ENCODE measurements at regions not wholly inside any gene's neighbourhood (a gene's known extent, or its start where the extent isn't known, plus 50 kb on each side); places are given as distances from the start of the nearest gene placed in this dataset.

DNA sequence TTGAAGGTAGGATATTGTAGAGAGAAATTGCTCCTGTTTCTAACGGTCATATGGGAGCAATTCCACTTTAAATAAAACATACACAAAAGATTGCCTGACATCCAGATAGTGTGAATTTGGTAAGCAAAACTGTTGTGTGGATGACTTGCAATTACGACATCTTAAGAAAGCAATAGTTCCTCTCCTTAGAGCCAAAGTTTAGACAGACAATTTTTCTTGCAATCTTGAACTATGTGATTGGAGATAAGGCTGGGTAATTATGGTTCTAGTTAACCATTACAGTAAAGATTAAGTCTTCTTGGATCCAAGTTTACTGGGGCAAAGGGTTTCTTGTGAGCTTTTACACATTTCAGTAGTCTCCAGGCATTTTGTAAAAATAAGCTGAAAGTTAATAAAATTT is 1080.6 kb upstream of the CDH6 start:
- no peak for DNase-seq

DNA sequence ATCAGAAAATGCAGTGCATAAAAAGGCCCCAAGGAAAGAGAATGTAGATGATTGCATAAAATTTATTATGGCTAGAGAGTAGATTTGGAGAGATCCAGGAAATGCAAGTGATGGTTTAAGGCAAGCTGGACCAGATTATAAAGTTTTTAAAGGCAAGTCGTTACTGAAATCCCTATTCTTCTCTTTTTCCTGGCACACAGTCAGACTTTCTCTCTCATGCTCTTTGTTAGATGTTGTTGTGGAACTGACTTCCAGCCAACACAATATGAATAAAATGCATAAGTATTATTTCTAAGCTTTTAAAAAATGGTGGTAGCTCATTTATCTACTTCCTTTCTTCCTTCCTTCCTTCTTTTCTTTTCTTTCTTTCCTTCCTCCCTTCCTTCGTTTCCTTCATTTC is 1085.4 kb upstream of the CDH6 start:
- no peak for DNase-seq

DNA sequence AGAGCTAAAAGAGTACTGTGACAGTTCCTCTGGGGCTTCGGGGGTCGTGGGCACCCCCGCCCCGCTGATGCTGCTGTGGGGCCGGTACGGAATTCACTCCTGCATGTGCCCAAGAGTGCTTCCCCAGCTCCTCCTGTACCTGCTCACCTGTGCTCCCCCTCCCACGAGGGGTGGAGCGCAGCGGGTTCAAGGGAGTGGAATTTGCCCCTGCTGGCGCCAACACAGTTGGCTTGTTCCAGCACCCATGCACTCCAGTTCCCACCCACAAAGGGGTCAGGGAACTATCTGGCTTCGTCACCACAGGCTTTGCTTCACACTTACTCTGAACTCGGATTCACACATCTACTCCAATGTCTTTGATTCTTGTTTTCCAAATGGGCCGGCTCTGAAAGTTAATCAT is 1086.9 kb upstream of the CDH6 start:
- no peak for DNase-seq

DNA sequence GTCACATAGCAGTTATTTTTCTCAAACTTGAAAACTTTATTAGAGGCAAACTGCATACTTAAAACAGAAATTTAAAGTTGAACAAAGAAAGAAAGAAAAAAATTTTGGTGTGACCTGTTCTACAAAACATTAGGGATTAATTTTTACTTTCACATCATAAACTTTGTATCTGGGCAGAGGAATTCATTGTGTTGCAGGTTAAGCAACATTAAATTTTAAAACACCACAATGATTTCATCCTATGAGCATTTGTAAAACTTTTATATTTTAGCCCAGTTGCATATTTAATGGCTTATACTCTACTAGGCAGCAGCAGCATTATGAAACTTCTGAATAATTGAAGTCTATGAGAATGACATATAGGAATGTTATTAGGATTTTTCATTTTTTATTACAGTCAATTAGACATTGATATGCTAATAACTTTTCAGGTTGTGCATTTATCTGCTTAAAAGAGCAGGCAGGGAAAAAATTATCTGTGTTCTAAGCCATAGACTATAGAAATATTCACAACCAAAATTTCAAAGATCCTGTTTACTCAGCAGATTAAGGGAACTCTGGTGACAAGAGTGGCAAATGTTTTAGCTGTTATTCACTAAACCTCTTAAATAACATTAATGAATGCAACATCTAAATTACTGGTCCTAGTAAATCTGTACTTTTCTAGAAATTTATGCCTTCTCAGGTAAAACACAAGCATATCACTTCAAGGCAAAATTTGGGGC is 1088.5 kb upstream of the CDH6 start:
- DNase-seq: no peak

DNA sequence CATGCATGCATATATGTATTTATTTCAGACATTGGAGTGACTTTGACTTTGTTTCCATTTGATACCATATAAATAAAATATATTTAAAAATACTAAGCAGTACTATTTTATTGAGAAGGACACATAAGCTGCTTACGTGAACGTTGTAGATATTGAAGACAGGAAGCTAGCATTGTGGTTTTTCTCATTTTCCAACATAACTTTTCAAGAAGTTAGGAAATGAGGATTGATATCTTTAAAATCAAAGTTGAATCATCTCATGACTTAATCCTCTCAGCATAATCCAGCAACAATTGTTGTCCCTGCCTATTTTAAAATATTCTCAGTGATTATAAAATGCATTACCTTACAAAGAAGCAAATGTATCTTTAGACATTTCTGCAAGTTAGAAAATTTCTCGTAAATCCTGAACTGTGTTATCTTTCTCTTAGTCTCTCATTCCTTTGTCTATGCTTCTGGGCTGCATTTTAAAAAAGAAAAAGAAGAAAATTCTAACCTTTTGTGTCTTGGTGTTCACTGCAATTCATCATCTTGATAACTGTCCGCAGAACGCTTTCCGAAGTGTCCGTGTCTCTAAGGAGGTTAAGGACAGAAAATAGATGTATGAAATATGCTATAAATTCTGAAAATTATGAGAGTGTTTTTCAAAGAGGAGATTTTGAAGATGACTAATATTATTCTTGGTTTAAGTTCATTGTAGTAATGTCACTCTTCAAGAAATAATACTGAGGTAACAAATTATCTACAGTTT is 1089.9 kb upstream of the CDH6 start:
- DNase-seq: no peak

DNA sequence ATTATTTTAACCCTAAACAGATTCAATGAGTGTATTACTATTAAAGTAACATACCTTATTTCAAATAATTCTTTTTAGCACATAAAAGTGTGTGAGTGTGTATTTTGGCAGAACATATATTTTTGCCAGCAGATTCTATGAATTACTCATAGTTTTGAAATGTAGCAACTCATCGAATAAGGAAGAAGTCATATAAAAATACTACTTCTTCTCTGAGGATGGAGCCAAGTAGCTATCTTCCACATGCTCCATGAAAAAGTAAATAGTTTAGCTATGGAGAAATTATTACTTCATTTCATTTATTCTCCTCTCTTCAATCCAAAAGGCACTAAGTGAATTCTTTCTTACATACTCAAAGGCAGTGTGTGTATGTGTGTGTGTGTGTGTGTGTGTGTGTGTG is 1090.4 kb upstream of the CDH6 start:
- DNase-seq: no peak

DNA sequence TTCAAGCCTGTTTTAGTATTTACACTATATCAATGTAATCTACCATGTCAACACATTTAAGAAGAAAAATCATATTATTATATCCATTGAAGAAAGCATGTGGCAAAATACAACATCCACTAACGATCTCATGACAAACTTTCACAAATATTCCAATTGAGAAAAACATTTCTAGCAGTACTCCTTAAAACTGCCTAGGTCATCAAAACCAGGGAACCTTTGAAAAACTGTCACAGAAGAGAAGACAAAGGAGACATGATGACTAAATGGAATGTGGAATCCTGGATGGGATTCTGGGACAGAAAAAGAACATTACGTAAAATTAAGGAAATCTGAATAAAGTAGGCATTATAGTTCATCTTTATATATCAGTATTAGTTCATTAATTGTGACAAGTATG is 1091.3 kb upstream of the CDH6 start:
- no peak for DNase-seq

DNA sequence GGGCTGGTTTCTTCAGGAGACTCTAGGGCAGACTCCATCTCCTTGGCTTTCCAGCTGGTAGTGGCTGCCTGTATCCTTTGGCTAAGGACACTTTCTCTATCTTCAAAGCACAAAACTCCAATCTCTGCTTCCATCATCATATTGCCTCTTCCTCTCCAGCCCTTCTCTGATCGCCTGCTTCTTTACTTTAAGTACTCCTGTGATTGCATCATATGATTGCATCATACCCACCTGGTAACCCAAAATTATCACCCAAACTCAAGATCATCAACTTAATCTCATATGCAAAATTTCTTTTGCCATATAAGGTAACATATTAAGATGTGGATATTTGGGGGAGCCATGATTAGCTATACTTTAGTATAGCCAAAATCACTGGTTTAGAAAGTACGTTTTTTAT is 1092.6 kb upstream of the CDH6 start:
- DNase-seq: no peak

DNA sequence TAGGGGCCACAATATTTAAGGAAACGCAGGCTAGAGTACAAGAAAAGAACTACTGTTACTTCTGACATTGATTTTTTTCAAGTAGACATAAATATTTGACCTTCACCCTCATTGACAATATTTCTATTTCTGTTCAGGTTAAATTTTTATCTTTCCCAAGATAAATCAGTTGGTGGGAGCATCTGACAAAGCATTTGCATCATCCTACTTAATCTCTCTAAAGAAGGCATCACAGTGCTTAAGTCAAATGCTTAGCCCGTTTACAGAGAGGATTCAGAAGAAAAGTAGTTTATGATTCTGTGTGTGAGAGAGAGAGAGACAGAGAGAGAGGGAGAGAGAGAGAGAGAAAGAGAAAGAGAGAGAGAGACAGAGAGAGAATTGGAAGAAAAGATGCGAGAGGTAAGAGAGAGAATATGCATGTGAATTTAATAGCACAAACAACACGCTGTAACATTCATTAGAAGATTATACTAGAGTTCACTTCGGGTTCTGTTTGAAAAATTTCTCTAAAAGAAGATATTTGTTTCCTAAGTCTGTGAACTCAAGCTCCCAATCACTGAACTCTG is 1093.3 kb upstream of the CDH6 start:
- DNase-seq: no peak

DNA sequence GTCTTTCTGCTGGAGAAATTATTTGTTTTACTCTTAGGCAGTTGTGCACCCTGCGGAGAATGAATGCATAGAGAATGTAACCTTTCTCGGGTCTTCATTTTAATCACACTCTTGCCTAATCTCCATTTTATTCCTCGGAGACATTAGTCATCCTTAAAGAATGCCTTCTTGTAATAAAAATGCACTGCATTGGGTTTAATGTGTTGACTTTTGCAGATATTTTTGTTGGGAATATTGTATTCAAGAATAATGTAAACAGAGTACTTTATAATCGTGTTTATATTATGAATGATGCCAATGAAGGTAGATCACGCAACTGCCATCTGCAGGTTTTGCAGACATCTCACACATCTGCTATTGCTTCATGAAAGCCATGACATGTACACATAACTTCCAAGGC is 1093.9 kb upstream of the CDH6 start:
- DNase-seq: no peak

DNA sequence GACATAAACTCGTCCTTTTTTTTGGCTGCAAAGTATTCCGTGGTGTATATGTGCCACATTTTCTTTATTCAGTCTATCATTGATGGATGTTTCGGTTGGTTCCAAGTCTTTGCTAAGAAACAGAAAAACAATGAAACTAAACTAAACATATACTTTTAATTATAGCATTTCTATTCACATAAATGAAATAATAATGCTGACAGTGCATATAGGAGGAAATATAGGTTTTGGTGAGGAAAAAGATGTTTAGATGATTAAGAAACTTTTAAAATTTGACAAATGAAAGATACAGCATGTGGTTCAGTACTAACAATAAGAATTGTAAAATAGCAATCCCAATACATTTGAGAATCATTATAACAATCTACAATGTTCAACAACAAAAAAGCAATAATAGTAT is 1094.5 kb upstream of the CDH6 start:
- no peak for DNase-seq

DNA sequence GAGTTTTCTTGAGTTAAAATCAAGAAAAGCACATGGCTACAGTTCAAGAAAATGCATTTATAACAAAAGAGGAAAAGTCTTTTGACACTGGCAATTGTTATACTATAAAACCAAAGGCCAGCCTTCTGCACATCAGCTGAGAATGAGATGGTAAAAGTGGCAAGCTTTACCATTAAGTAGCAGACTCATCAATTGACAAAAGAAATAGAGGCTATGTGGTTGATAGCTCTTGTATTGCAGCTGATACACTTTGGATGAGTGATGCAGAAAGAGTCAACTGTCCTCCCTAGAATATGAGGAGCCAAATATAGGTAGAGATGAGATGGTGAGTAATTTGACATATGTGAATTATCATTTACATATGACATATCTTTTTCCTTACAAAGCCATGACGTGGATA is 1100.9 kb upstream of the CDH6 start:
- no peak for DNase-seq

DNA sequence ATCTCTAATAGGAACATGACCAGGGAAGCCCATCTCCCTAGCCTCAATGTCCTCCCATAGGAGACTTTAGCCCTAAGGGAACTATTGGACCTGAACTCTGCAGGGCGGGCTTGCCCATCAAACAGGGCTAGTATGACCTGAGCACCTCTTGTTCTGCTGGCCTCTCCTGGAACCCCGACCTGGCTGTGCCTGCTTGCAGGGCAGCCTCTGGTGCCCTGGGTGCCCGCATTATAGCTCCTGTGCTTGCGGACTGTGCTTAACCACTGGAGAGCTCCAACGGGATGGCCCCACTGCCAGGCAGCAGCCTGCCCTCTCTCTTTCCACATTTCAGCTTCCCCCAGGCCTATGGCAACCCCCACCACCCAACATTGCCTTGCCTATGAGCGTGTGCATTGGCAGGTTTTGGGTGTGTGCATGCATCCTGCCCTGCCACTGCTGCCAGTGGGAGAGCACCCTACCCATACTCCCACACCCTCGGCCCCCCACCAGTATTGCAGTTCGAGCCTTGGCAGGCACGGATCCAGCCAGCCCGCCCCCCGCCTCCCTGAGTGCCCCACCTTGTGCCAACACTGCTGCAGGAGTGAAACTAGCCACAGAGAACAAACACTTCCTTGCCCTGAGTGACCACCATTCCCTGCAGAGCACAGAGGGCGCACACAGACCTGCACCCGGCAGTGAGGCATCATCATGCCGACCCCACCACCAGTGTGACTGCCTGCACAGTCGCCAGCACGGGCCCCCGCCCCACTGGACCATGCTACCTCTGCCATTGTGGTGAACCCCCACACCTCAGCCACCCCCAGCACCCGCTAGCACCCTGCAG is 1123.8 kb upstream of the CDH6 start:
- no peak for DNase-seq

DNA sequence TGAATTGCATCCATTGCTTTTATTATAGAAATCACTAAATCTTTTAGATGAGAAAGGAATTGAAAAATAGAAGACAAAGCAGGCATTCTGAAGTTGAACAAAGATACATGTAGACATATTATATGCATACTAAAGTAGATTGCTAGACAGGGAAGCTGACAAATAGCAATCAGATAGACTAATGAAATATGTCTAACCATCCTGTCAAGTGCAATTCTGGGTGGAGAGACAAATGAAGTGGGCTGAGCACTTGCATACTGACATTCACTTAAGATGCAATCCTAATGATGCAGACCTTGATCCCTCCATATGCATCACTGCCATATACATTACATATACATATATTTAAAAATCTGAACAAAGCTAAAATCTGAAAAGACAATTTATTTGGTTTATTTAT is 1130.0 kb upstream of the CDH6 start:
- DNase-seq: no peak

DNA sequence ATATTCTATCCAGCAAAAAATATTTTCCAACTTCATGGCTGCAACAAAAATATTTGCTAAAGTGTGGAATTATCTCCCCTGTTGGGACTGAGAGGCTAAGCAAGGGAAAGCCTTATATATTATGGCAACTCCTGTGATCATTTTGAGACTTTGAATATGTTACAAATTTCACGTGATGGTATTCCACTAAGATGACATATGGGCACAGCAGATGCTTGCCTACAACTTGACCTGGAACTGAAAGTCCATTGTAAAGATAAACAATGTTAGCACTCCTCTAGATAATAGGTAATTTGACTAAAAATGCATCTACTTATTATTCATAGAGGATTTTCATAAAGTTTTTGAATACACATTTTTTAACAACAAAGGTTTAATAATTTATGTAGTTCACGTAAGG is 1141.5 kb upstream of the CDH6 start:
- DNase-seq: no peak

DNA sequence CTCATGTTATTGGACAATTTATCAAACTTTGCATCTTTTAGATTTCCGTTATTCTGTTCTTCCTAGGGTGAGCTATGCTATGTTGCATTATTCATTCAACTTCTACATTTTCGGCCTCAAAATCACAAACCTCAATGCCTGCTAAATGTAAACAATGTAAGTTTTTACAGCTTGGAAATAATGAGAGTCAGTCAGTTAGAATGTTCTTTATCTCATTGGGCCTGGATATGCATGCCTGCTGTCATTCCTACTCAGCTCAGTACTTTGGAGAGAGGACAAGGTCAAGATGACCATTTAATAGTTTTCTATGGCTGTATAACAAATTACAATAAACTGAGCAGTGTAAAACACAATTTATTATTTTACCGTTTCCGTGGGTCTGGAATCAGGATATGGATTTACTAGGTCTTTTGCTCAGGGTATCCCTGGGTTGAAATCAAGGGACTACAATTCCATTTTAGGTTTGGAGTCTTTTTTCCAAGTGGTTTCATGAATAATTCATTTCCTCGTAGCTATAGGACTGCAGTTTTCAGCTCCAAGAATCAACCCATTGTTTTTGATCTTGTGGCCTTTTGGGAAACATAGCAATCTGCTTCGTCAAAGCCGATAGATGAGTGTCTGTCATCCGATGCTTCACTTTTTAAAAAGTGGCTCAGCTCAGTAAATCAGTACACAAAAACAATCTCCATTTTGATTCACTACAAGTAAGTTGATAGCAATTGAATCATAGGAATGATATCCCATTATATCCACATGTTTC is 1143.2 kb upstream of the CDH6 start:
- DNase-seq: no peak

DNA sequence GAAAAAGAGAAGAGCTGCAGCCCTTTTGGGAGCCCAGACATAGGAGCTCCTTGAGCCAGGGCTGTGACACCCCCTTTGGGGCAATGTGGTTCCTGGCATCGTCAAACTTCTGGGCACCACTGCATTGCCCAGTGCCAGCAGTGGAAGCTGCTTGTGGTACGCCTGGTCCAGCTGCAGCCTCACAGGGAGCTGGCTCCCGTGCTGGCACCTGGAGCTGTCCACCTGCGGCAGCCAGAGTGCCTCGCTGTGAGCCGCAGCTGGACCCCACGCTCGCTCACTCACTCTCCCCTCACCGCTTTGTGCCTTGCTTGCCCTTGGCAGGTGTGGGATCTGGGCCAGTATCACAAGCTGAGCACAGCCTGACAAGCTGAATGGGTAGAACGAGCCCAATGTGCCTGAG is 1150.8 kb upstream of the CDH6 start:
- DNase-seq: peak; percentile 18

DNA sequence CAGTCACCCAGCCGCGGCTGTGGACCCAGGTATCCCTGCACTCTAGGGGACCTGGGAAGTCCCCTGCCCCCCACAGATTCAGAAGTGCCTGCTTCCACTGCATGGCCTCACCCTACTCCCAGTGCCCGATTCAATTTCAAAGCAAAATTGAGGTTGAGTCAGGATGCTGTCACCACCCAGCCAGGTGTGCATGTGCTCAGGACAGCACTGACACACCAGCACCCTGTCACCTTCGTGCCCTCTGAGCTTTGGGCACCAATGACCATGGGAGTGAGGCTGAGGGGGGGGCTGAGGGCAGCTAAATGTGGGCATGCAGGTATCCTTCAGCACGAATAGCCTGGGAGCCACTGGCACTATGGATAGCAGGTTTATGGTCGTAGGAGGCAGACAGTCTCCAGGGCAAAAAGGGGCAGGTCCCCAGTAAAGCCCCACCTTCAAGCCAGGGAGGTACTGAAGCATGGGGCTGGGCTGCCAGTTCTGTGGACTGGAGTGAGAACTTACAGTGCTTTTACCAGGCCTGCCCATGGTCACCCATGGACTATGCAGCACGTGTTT is 1151.6 kb upstream of the CDH6 start:
- no peak for DNase-seq

DNA sequence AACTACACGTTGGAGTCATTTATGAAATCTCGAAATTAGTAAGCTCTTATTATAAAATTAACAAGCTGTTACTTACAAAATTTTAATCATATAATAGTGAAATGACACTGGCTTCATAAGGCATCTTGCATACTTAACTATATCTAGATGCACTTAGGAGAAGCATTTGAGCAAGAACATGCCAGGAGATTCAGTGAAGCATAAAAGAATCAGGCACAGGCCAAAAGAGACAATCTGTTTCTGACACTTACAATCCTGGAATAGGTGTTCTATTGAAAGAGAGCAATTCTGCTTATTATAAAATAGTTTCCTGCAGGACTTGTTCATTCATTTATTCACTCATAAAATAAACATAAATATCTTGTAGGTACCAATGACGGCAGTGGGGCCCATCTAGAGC is 1152.2 kb upstream of the CDH6 start:
- DNase-seq: no peak

DNA sequence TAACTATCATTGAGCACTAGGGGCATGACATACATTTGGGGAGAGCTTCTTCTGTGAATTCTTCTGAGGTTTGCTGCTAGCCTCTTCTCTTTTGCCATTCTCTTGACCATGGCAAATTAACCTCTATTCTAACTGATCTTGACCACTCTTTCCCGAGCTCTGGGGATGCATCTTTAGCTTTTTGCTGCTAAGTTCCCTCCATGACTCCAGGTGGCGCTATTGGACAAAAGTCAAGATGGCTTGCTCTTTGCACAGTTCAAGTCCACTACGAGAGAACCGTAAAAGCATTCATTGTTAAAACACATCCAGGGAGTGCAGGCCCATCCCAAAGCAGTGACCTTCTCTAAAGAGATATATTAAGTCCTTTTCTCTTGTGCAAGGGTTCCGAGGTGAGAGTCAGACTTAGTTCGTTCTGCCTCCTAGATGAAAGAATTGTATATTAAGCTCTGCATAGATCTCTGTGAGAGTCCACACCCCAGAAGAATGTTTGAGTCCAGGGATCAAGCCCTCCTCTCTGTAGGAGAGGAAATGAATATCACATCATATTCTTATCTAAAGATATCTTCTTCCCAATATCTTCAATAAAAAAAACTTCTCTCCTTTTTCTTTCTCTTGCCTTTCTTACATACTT is 1152.9 kb upstream of the CDH6 start:
- peak; percentile 66 for DNase-seq

DNA sequence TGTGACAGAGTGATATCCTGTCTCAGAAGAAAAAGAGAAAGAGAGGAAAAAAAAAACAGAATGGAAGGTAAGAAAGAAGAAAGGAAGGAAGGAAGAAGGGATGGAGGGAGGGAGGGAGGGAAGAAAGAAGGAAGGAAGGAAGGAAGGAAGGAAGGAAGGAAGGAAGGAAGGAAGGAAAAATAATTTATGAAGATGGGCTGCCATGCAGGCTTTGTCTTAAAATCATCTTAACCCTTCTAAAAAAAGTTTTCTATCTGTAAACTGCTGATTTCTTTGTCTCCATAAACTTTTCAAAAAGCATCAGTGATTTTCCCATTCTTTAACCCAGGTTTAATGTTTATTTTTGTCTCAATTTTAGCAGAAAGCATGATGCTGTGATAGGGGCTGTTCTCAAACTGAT is 1154.1 kb upstream of the CDH6 start:
- no peak for DNase-seq

DNA sequence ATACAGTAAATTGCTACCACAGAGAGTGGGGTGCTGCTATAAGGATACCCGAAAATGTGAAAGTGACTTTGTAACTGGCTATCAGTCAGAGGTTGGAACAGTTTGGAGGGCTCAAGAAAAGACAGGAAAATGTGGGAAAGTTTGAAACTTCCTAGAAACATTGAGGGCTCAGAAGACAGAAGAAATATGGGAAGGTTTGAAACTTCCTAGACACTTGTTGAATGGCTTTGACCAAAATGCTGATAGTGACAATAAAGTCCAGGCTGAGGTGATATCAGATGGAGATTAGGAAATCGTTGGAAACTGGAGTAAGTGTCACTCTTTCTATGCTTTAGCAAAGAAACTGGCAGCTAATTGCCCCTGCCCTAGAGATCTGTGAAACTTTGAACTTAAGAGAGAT is 1158.6 kb upstream of the CDH6 start:
- DNase-seq: no peak
